Cardiac fibroblast (primary cell): ENCODE measurements at regions not wholly inside any gene's neighbourhood (a gene's known extent, or its start where the extent isn't known, plus 50 kb on each side); places are given as distances from the start of the nearest gene placed in this dataset.

ENCODE experiments used
- DNase-seq, 2 donors: peaks; one replicate each; pipeline versions ENCODE4 v3.0.0 to v3.0.0-alpha.2; 2010; ENCODE audit warnings: low read depth in 2 of 2
- H3K4me3 ChIP-seq, 2 donors: replicated peaks in 1 of 2; 1 replicate in 1 of 2; 2 replicates in 1 of 2; pipeline ENCODE4 v1.5.1; 2011; ENCODE audit warnings: low read depth in 2 of 2, low read length in 2 of 2, mild to moderate bottlenecking in 2 of 2, moderate library complexity in 1 of 2
- CTCF ChIP-seq: IDR thresholded peaks from one replicate; pipeline ENCODE4 v1.5.1; 2011; ENCODE audit warnings: low read depth, mild to moderate bottlenecking, low read length, inconsistent platforms

DNA sequence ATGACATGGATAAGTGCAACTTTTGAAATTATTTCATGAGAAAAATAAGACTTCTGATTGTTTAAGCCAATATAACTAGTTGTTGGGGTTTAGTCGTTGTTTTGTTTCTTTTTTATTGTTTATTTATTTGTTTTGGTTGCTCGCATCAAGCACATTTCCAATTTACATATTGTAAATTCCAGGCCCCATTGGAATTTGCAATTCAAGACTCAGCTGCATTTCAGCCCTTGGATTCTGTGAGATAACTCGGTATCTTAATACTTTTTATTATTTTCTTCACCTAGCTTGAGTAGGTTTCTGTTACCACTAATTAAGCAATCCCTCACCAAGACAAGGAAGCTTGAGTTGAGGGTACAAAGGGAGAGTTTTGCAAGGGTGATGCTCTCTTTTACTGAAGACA is 318.3 kb upstream of the GATB start:
- DNase-seq: no peak
- H3K4me3 ChIP-seq: no peak overlapping the region
- TF ChIP-seq CTCF: no peak

DNA sequence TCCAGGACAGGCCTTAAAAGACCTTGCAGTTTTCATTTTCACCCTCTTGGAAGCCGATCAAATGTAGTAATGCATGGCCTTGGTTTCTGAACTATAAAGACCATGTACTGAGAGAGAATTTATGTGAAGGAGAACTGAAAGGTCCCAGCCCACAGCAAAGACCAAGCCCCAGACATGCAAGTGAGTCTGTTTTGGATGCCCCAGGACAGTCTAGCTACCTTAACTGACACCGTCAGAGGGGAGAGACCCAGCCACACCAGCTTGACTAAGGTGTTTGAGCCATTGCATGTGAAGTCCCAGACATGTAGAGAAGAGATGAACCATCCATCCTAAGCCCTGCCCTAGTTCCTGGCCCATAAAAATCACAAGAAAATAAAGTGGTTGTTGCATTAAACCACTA is 316.8 kb upstream of the GATB start:
- no peak for DNase-seq
- H3K4me3 ChIP-seq: no peak overlapping the region
- no peak for TF ChIP-seq CTCF

DNA sequence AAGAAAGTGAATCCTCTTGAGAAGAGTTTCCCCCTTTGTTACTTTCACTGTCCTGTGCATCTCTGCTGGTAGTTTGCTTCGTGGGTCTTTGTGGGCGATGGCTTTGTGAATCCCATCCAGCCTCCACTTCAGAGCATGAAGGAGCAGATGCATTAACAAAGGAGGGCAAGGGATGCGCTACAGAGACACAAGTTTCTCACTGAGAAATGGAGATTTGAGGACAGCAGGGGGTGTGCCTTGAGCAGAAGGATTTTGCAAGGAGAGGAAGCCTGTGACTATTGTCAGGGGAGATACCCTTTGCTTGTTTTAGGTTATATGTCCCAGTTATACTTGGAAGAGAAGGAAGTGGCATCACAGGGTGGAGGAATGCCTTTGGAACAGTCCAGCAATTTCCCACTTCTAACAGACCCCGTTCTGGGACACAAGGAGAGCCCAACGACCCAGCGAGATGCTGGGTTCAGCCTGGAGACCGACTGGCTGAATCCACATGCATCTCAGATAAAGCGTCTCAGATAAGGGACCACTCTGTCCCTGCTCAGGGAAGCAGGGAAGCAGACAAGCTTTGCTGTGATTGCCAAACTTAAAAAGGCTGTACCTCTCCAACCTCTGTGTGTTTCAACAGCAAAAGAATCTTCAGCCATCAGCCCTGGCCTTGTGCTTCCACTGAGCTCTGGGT is 314.6 kb upstream of the GATB start:
- H3K4me3 ChIP-seq: no peak overlapping the region
- no peak for DNase-seq
- no peak for TF ChIP-seq CTCF

DNA sequence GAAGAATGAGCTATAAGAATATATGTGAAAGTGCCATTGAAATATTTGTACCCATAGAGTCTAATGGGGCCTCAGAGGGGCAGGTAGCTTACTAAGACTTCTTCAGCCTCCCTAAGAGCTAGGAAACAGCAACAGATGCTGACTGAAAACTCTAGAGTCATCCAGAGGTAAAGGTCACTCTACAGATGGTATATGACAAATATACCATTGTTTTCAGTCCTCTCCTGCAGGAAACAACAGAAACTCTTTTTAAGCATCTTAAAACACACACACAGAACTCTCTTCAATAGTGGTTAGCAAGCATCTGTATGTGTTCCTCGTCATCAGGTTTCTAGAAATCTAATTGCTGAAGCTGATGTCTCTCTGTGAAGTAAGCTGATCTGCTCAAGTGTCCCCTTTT is 313.8 kb upstream of the GATB start:
- no peak for TF ChIP-seq CTCF
- no peak for DNase-seq
- no peak overlapping the region for H3K4me3 ChIP-seq

- no peak for DNase-seq
- H3K4me3 ChIP-seq: no peak overlapping the region
- TF ChIP-seq CTCF: no peak
These were observed 313.3 kb upstream of the GATB start for GRCh38 chr4:152074088-152074437.

DNA sequence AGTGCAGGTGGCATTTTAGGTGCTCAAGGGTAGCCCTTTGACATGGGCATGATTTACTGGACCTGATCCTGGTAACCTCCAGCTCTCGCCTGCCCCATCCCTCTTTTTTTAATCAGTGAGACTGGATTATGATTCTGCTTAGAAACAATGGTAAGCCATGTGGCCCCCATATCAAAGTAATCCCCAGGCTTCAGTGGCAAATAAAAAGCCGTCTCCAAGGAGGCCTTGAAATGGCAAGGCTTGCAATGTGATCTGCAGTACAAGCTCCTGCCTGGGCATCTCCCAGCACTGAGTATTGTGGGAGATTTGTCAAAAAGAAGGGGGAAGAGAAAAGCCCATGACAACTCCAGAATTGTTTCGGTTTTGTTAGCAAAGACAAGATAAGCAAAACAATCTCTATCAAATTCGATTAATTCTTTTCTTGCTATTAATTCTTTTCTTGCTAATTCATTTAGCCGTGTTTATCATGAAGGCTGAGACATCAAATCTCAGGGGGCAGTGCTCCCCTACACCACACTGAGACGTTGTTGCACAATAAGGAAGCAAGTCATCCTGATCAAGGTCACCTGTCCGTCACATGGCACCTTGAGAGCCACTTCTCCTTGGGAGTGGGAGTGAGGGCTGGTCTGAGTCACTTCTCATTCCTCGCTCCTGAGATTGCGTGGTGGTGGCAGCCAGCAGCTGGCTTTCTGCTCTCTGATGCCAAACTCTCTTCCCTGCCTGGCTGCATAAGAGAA is 312.7 kb upstream of the GATB start:
- no peak overlapping the region for H3K4me3 ChIP-seq
- TF ChIP-seq CTCF: no peak
- peak; percentile 11 to 43 for DNase-seq
